Endothelial cell of umbilical vein (primary cell): ENCODE measurements at regions not wholly inside any gene's neighbourhood (a gene's known extent, or its start where the extent isn't known, plus 50 kb on each side); places are given as distances from the start of the nearest gene placed in this dataset.

Experiments used
- BruUV-seq: library from RNA; stranded (reverse); fragments of 400-500 nt; replicated peaks from 2 replicates; lab custom pipeline; 2021; lab: Mats Ljungman, UMichigan
- CTCF ChIA-PET: fragments of 300-600, 350-600 bp; sonication (Branson Sonifier 250); formaldehyde crosslinking; loops from one replicate; lab custom pipeline; 2021; ENCODE audit warnings: antibody characterized with exemption, inconsistent platforms; lab: Charles Lee
- POLR2A ChIA-PET: fragments of 300-600, 350-600 bp; sonication (Branson Sonifier 250); formaldehyde crosslinking; loops from one replicate; lab custom pipeline; 2021; ENCODE audit warnings: antibody characterized with exemption, inconsistent platforms; lab: Charles Lee
- DNase-seq: peaks from one replicate; pipeline ENCODE4 v3.0.0-alpha.2; 2011; ENCODE audit warnings: low read depth, low spot score
- FAIRE-seq: peaks from 2 replicates; lab custom pipeline; 2011; peaks lifted over from hg19 to GRCh38; lab: Jason Lieb, UNC
- H2AFZ ChIP-seq: 2 replicates; pipeline ENCODE4 v1.6.0; 2012; ENCODE audit warnings: low read depth, low read length, control low read depth, inconsistent platforms
- H3K27ac ChIP-seq: 2 replicates; pipeline ENCODE4 v1.5.1; 2011; ENCODE audit warnings: low read depth, mild to moderate bottlenecking, control low read depth, low read length, moderate library complexity; ENCODE audit not compliant: insufficient read depth
- H3K27me3 ChIP-seq, 2 experiments: 2 replicates each; pipeline versions ENCODE4 v1.6.0 to v1.6.1; 2011; ENCODE audit warnings: low read length in 2 of 2, mixed read lengths in 1 of 2; ENCODE audit not compliant: control insufficient read depth in 2 of 2, insufficient read depth in 2 of 2
- H3K36me3 ChIP-seq, 2 experiments: 2 replicates in 1 of 2; 3 replicates in 1 of 2; pipeline ENCODE4 v1.5.1; 2011; ENCODE audit warnings: low read length in 2 of 2, mild to moderate bottlenecking in 1 of 2, moderate library complexity in 1 of 2; ENCODE audit not compliant: control insufficient read depth in 2 of 2, insufficient read depth in 2 of 2; ENCODE audit errors: extremely low read depth in 1 of 2
- H3K4me1 ChIP-seq: 3 replicates; pipeline ENCODE4 v1.5.1; 2011; ENCODE audit warnings: mild to moderate bottlenecking, low read length; ENCODE audit not compliant: control insufficient read depth, insufficient read depth; ENCODE audit errors: extremely low read depth
- H3K4me2 ChIP-seq: 2 replicates; pipeline ENCODE4 v1.6.1; 2011; ENCODE audit warnings: low read length, control low read depth, mixed read lengths; ENCODE audit not compliant: insufficient read depth
- H3K4me3 ChIP-seq, 3 experiments: fragments of 200-600 bp in 1 of 3; sonication (generic), shearing (Covaris generic) in 1 of 3; replicated peaks in 1 of 3; 2 replicates each; pipeline ENCODE4 v1.5.1; 2011 to 2016; ENCODE audit warnings: control low read depth in 3 of 3, low read length in 3 of 3, mild to moderate bottlenecking in 2 of 3, inconsistent platforms in 1 of 3, low read depth in 1 of 3, moderate library complexity in 1 of 3; ENCODE audit not compliant: insufficient read depth in 1 of 3
- H3K79me2 ChIP-seq: 2 replicates; pipeline ENCODE4 v1.6.0; 2012; ENCODE audit warnings: low read length, inconsistent platforms; ENCODE audit not compliant: control insufficient read depth, insufficient read depth
- H3K9ac ChIP-seq: replicated peaks from 2 replicates; pipeline ENCODE3; 2011; ENCODE audit warnings: low read length, control low read depth; ENCODE audit not compliant: insufficient read depth; ENCODE audit errors: extremely low read depth
- H3K9me1 ChIP-seq: replicated peaks from 3 replicates; pipeline ENCODE4 v1.6.0; 2011; ENCODE audit warnings: mild to moderate bottlenecking, low read length; ENCODE audit not compliant: control insufficient read depth, insufficient read depth; ENCODE audit errors: extremely low read depth
- H3K9me3 ChIP-seq: replicated peaks from 2 replicates; pipeline ENCODE4 v1.5.1; 2012; ENCODE audit warnings: low read length, inconsistent platforms; ENCODE audit not compliant: control insufficient read depth, insufficient read depth
- H4K20me1 ChIP-seq: replicated peaks from 2 replicates; pipeline ENCODE3; 2011; ENCODE audit warnings: mild to moderate bottlenecking, low read length; ENCODE audit not compliant: control insufficient read depth, insufficient read depth; ENCODE audit errors: extremely low read depth
- EZH2 ChIP-seq: IDR thresholded peaks from 2 replicates; pipeline ENCODE4 v1.6.1; 2012; ENCODE audit warnings: borderline replicate concordance, low read depth, mild to moderate bottlenecking, moderate library complexity, low read length, inconsistent platforms; ENCODE audit not compliant: severe bottlenecking
- FOS ChIP-seq: IDR thresholded peaks from 2 replicates; pipeline ENCODE4 v1.6.1; 2011; ENCODE audit warnings: mild to moderate bottlenecking, low read length, moderate library complexity, borderline replicate concordance; ENCODE audit not compliant: insufficient read depth
- GATA2 ChIP-seq: IDR thresholded peaks from 2 replicates; pipeline ENCODE4 v1.7.0; 2011; ENCODE audit warnings: low read depth, mild to moderate bottlenecking, moderate library complexity, mixed read lengths, low read length; ENCODE audit not compliant: insufficient read length, insufficient read depth
- JUN ChIP-seq: IDR thresholded peaks from 2 replicates; pipeline ENCODE4 v1.6.1; 2011; ENCODE audit warnings: borderline replicate concordance, low read depth; ENCODE audit not compliant: insufficient read length, insufficient read depth
- MYC ChIP-seq: IDR thresholded peaks from one replicate; pipeline ENCODE4 v1.6.1; 2011; ENCODE audit warnings: mild to moderate bottlenecking, low read depth, low read length
- POLR2A ChIP-seq: IDR thresholded peaks from 2 replicates; pipeline ENCODE4 v1.6.1; 2012; ENCODE audit warnings: low read depth, mild to moderate bottlenecking, control low read depth, low read length
- POLR2AphosphoS5 ChIP-seq: IDR thresholded peaks from 2 replicates; pipeline ENCODE4 v1.6.1; 2012; ENCODE audit warnings: low read depth, mild to moderate bottlenecking, control low read depth, low read length, moderate library complexity; ENCODE audit not compliant: insufficient read depth
- dilution Hi-C: fragments of 300-500 bp; cut with MboI; formaldehyde crosslinking; loops from one replicate; pipeline ENCODE4 v1.15.0; 2019; ENCODE audit warnings: low sequenced_read_pairs; ENCODE audit not compliant: extremely low pct_ligation_motif_present
- intact Hi-C: fragments of 100-400 bp; cut with micrococcal nuclease; formaldehyde crosslinking; loops from one replicate; pipeline ENCODE4 v1.10.0; 2022
- TF ChIP-seq, protein P1 (sequence below), 2 donors: IDR thresholded peaks; 1 replicate in 1 of 2; 2 replicates in 1 of 2; pipeline ENCODE4 v1.5.1; 2011; ENCODE audit warnings: low read length in 2 of 2, mild to moderate bottlenecking in 2 of 2, moderate library complexity in 2 of 2, control low read depth in 1 of 2, inconsistent platforms in 1 of 2, low read depth in 1 of 2; ENCODE audit not compliant: insufficient read depth in 1 of 2; ENCODE audit errors: extremely low read depth in 1 of 2
- TF ChIP-seq, protein P2 (sequence below): IDR thresholded peaks from 2 replicates; pipeline ENCODE4 v1.6.1; 2011; ENCODE audit not compliant: insufficient read depth, insufficient read length

DNA sequence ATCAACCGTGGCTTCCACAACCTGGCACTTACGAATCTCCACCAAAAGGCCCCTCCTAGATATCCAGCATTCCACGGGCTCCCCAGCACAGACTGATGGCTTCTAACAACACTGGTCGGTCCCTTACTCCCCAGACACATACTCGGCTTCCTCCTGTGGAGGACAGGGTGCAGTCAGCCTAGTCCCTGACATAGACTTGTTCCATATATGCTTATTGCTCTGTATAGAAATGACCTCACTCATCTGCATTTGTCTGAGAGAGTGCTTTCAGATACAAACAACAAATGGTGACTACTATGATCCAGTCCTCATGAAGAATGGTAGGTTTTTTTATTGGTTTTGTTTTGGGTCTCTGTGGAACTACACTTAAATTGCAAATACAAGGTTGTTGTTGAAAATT, 72.4 kb downstream of the TMEM215 start:
- Histone ChIP-seq H3K79me2 (no peaks in the 10 kb centered on the region), H3K36me3 (no peaks in the 10 kb centered on the region), H3K9me3 (no peaks in the 10 kb centered on the region), H3K4me2 (no peak overlapping the region), H3K4me3 (no peak overlapping the region), H3K9ac (no peak overlapping the region), H2AFZ (no peak overlapping the region), H3K4me1 (no peaks in the 10 kb centered on the region), H3K27me3 (peaks cover 0 to 3% of the 10 kb centered on the region in 2 experiments), H3K9me1 (no peaks in the 10 kb centered on the region), H4K20me1 (no peaks in the 10 kb centered on the region), H3K27ac (no peak overlapping the region)
- TF ChIP-seq POLR2A (no peak), EZH2 (no peak), FOS (no peak), JUN (no peak), POLR2AphosphoS5 (no peak), GATA2 (no peak), MYC (no peak)
- TF ChIP-seq, protein P1, sequence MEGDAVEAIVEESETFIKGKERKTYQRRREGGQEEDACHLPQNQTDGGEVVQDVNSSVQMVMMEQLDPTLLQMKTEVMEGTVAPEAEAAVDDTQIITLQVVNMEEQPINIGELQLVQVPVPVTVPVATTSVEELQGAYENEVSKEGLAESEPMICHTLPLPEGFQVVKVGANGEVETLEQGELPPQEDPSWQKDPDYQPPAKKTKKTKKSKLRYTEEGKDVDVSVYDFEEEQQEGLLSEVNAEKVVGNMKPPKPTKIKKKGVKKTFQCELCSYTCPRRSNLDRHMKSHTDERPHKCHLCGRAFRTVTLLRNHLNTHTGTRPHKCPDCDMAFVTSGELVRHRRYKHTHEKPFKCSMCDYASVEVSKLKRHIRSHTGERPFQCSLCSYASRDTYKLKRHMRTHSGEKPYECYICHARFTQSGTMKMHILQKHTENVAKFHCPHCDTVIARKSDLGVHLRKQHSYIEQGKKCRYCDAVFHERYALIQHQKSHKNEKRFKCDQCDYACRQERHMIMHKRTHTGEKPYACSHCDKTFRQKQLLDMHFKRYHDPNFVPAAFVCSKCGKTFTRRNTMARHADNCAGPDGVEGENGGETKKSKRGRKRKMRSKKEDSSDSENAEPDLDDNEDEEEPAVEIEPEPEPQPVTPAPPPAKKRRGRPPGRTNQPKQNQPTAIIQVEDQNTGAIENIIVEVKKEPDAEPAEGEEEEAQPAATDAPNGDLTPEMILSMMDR (IDR thresholded peaks at IDR 0.05; ENCODE audit: extremely low read depth in 1 of 2, insufficient read depth in 1 of 2, low read depth in 1 of 2, low read length in 2 of 2) = no peak
- TF ChIP-seq, protein P2, sequence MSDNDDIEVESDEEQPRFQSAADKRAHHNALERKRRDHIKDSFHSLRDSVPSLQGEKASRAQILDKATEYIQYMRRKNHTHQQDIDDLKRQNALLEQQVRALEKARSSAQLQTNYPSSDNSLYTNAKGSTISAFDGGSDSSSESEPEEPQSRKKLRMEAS = no peak
- FAIRE-seq (no peak), DNase-seq (no peak)
- CTCF ChIA-PET = no interaction called here
- POLR2A ChIA-PET = no interaction called here
- dilution Hi-C loops = no loop called here
- no TSS peak for BruUV-seq
- intact Hi-C loops = no loop called here
